Cardiac fibroblast (primary cell): ENCODE measurements at regions not wholly inside any gene's neighbourhood (a gene's known extent, or its start where the extent isn't known, plus 50 kb on each side); places are given as distances from the start of the nearest gene placed in this dataset.

Experiments used
- DNase-seq, 2 donors: peaks; one replicate each; pipeline versions ENCODE4 v3.0.0 to v3.0.0-alpha.2; 2010; ENCODE audit warnings: low read depth in 2 of 2
- H3K4me3 ChIP-seq, 2 donors: replicated peaks in 1 of 2; 1 replicate in 1 of 2; 2 replicates in 1 of 2; pipeline ENCODE4 v1.5.1; 2011; ENCODE audit warnings: low read depth in 2 of 2, low read length in 2 of 2, mild to moderate bottlenecking in 2 of 2, moderate library complexity in 1 of 2
- CTCF ChIP-seq: IDR thresholded peaks from one replicate; pipeline ENCODE4 v1.5.1; 2011; ENCODE audit warnings: low read depth, mild to moderate bottlenecking, low read length, inconsistent platforms

DNA sequence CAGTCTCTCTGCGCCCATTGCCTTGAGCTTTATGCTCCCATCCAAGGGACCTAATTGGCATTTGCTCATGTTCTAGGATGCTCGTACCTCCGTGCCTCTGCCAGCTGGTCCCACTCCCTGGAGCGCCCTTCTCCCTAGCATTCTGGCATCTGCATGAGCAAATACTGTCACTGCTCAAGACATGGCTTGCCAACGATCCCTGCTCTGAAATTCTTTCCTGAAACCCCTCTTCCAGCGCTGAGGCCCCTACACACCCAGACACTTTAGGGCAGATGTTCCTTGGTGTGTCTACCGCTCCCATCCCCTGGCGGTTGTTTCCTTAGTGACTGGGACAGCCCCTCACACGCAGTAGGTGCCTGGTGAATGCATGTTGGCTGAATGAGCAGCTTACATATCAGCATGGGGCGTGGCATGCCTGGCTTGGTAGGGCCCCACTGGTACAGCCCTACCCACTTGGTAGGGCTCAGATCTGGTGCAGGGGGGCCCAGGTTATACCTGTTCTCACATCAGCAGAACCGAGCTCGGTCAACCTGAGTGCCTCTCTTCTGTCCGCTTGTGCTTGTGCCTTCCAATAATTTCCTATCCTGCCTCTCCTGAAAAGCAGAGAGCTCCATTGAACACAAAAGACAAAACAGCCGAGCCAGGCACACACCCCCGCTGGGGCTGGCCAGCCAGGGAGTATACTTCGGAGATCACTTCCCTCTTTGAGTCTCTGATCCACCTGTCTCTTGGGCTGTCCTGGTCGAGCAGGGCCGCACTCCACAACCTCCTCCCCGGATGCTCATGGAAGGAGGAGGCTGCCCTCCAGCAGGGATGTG, 59.2 kb downstream of the INHBB start:
- H3K4me3 ChIP-seq: no peak overlapping the region
- DNase-seq: no peak
- no peak for TF ChIP-seq CTCF

- no peak overlapping the region for H3K4me3 ChIP-seq
- DNase-seq: no peak
- TF ChIP-seq CTCF: no peak
These were observed 59.8 kb downstream of the INHBB start for GRCh38 chr2:120405759-120406099.

- no peak for DNase-seq
- no peak overlapping the region for H3K4me3 ChIP-seq
- TF ChIP-seq CTCF: no peak
These were observed 60.6 kb downstream of the INHBB start for GRCh38 chr2:120406566-120406965.

GRCh38 chr2:120410487-120410886, 64.6 kb downstream of the INHBB start:
- H3K4me3 ChIP-seq: no peak overlapping the region
- no peak for TF ChIP-seq CTCF
- no peak for DNase-seq

- DNase-seq: no peak
- H3K4me3 ChIP-seq: no peak overlapping the region
- no peak for TF ChIP-seq CTCF
These were observed 69.1 kb downstream of the INHBB start for GRCh38 chr2:120415060-120415459.

GRCh38 chr2:120415728-120416509, 70.0 kb downstream of the INHBB start:
- no peak for TF ChIP-seq CTCF
- H3K4me3 ChIP-seq: no peak overlapping the region
- no peak for DNase-seq
